GM21447 (cell line): ENCODE measurements at regions not wholly inside any gene's neighbourhood (a gene's known extent, or its start where the extent isn't known, plus 50 kb on each side); places are given as distances from the start of the nearest gene placed in this dataset.

ENCODE experiments used
- ATAC-seq: cut with Tn5 transposase; IDR thresholded peaks from one replicate; pipeline ENCODE4 v1.9.1; 2021; ENCODE audit not compliant: unreplicated experiment

- no peak for ATAC-seq
Measured at GRCh38 chr2:158049129-158049855, 52.4 kb upstream of the UPP2 start.

GRCh38 chr2:158048327-158048726 is 53.3 kb upstream of the UPP2 start:
- no peak for ATAC-seq

GRCh38 chr2:158047156-158047611 is 54.5 kb upstream of the UPP2 start:
- no peak for ATAC-seq

- ATAC-seq: no peak
Measured at GRCh38 chr2:158046121-158046880, 55.4 kb upstream of the UPP2 start.

GRCh38 chr2:158045362-158045761 is 56.3 kb upstream of the UPP2 start:
- no peak for ATAC-seq

GRCh38 chr2:158043181-158043948 is 58.3 kb upstream of the UPP2 start:
- ATAC-seq: no peak

GRCh38 chr2:158042666-158043065 is 59.0 kb upstream of the UPP2 start:
- ATAC-seq: no peak

- ATAC-seq: no peak
Measured at GRCh38 chr2:158042245-158042644, 59.4 kb upstream of the UPP2 start.

GRCh38 chr2:158041400-158041799 is 60.3 kb upstream of the UPP2 start:
- no peak for ATAC-seq

- ATAC-seq: no peak
Measured at GRCh38 chr2:158038901-158039300, 62.8 kb upstream of the UPP2 start.

- peak; percentile 70 for ATAC-seq
Measured at GRCh38 chr2:158034198-158034866, 67.3 kb upstream of the UPP2 start.

- ATAC-seq: no peak
Measured at GRCh38 chr2:158031371-158031770, 70.3 kb upstream of the UPP2 start.

- ATAC-seq: no peak
Measured at GRCh38 chr2:158025255-158025996, 76.2 kb upstream of the UPP2 start.

GRCh38 chr2:158024288-158024898 is 77.3 kb upstream of the UPP2 start:
- ATAC-seq: no peak

- no peak for ATAC-seq
Measured at GRCh38 chr2:158022888-158023287, 78.8 kb upstream of the UPP2 start.

- ATAC-seq: no peak
Measured at GRCh38 chr2:158021226-158021625, 80.5 kb upstream of the UPP2 start.

GRCh38 chr2:158015428-158016076 is 86.1 kb upstream of the UPP2 start:
- no peak for ATAC-seq

- no peak for ATAC-seq
Measured at GRCh38 chr2:158013891-158014290, 87.8 kb upstream of the UPP2 start.

- no peak for ATAC-seq
Measured at GRCh38 chr2:158011055-158011771, 90.5 kb upstream of the UPP2 start.
